NCI-H2196 treated with DMSO at 0.1 percent for 48 hours (cell line): ENCODE measurements at regions not wholly inside any gene's neighbourhood (a gene's known extent, or its start where the extent isn't known, plus 50 kb on each side); places are given as distances from the start of the nearest gene placed in this dataset.
"Not testable (repeated sequence)": the region's sequence is repeated elsewhere in the genome, so short reads cannot be mapped to it uniquely, and the experiment has no call there.

ENCODE experiments used
- DNase-seq: peaks from one replicate; lab custom pipeline; 2025; ENCODE audit not compliant: unreplicated experiment; lab: John Stamatoyannopoulos, UW

- no peak for DNase-seq
Measured at GRCh38 chr7:125857606-125858005, 928.0 kb upstream of the POT1 start.

GRCh38 chr7:125848157-125848556 lies 918.5 kb upstream of the POT1 start:
- no peak for DNase-seq

DNA sequence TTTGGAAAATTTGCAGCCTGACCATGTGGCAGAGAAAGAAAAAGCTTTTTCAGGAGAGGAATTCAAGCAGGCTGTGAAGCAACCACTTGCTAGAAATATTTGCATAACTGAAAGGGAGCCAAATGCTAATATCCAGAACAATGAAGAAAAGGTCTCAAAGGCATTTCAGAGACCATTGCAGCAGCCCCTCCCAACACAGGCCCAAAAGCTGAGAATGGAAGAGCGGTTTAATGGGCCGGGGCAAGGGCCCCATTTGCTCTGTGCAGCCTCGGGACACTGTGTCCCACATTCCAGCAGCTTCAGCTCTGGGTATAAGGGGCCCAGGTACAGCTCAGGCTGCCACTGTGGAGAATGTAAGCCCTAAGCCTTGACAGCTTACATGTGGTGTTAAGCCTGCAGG lies 918.1 kb upstream of the POT1 start:
- DNase-seq: no peak

DNA sequence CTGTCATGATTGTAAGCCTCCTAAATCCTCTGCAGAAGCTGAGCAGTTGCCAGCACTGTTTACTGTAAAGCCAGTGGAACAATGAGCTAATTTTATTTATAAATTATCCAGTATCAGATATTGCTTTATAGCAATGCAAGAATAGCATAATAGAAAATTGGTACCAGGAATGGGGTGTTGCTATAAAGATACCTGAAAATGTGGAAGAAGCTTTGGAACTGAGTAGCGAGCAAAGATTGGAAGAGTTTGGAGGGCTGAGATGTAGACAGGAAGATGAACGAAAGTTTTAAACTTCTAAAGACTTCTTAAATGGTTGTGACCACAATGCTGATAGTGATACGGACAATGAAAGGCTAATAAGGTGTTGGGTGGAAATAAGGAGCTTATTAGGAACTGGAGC lies 917.4 kb upstream of the POT1 start:
- DNase-seq: no peak

DNA sequence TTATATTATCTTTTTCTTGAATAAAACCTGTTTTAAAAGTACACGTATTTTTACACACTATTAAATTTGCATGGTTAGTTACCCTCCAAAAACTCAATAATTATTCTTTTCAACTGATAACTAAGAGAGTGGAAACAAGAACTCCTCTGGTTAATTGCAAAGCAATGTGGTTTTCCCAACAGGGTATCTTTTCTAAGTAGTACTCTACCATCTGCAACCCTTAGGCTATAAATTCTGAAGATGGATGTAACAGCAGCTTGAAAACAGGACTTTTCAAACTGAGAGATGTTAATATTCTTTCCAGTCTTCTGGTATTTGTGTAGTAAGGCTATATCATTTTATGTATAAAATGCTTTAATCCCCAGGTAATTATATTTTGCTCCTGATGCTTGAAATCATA lies 916.1 kb upstream of the POT1 start:
- no peak for DNase-seq

DNA sequence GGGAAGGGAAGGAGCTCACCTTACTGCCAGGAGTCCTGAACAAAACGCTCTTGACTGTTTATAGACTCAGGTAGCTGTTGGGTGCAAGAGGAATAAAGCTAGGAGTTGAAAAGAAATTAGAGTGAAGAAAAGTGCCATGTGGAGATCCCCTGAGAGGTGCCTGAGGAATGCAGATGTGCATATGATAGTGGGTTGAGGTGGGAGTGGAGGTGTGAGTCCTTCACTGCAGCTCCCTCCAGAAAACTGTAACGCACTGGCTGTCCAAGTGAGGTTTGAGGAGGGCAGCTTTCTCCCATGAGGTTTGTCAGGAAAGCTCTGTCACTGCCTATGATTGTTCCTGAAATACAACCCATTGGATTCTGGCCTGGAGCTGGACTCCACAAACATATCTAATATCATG lies 904.8 kb upstream of the POT1 start:
- DNase-seq: no peak

GRCh38 chr7:125833839-125834238 lies 904.2 kb upstream of the POT1 start:
- DNase-seq: no peak

DNA sequence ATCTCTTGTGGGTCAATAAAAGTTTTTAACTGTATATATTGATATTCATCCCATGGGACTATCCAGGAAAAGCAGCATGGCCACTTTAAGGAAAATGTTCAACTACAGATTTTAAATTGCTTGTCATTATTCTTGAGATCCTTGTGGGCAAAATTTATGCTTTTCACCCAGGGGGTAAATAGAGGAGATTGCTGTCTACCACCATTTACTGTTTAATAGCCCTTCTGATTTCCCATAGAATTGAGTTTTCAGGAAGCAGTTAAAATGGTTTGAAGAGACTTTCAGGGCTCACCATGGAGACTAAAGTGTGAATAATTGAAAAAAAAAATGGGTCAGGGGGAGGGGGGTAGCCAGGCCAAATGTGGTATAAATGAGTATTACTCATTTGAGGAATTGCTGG lies 901.1 kb upstream of the POT1 start:
- no peak for DNase-seq

DNA sequence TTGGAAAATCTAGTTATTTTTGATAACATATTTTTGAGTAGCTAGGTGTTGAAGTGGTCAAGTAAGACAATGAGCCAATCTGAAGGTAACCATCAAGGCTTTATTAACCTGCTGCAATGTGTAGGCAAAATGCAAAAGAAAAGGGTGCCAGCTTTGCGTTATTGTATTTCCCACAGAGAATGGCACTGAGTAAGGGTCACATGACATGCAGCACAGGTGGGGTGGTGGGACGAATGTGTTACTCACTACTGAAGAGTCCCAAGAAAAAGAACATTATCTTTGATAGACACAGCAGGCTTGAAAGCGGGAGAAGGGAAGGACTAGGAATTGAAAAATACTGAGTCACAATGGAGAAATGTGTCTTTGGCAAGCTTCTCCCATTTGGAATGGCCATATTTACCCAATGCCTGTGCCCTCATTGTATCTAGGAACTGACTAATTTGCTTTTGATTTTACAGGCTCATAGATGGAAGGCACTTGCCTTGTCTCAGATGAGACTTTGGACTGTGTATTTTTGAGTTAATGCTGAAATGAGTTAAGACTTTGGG lies 898.6 kb upstream of the POT1 start:
- no peak for DNase-seq

DNA sequence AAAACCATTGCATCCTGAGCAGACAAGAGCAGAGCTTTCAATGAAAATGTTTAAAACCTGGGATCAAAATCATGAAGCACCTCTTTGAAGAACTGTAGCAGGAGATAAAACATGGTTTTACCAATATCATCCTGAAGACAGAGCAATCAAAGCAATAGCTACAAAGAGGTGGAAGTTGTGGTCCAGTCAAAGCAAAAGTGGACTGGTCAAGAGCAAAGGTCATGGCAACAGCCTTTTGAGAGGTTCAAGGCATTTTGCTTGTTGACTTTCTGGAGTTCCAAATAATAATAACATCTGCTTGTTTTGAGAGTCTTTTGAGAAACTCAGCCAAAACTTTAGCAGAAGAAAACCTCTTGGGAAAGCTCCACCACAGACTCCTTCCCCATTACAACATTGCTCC lies 893.9 kb upstream of the POT1 start:
- no peak for DNase-seq

DNA sequence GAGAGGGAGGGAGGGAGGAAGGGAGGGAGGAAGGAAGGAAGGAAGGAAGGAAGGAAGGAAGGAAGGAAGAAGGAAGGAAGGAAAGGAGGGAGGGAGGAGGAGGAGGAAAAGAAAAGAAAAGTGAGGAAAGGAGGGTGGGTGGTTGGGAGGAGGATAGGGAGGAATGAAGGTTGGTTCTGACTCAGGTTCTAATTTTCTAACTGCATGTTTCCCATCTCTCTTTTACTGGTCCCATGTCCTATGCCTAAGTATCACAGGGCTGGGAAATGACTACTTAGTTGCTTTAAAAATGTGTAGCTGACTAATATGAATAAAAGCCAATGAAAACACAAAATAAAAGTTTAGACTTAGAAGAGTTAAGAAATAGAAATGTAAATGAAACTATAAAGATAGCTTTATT lies 890.9 kb upstream of the POT1 start:
- no peak for DNase-seq

DNA sequence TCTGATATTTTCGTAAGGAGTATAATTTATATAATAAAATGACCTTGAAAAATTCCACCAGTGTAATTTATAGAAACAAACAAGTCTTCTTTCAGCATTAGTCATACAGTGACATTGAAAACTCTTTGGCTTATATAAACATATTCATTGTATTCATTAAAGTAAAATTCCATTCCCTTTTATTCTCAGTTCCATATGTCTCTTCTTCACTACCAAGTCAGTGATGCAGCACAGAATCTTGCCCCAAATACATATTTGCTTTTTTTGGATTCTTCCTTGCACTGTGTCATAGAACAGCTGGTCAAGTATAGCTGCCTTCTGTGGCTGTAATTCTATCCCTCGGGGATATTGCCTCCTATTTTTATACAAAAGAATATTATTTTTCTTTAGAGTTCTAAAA lies 884.5 kb upstream of the POT1 start:
- no peak for DNase-seq

GRCh38 chr7:125806491-125806890 lies 876.9 kb upstream of the POT1 start:
- not testable (repeated sequence) for DNase-seq

DNA sequence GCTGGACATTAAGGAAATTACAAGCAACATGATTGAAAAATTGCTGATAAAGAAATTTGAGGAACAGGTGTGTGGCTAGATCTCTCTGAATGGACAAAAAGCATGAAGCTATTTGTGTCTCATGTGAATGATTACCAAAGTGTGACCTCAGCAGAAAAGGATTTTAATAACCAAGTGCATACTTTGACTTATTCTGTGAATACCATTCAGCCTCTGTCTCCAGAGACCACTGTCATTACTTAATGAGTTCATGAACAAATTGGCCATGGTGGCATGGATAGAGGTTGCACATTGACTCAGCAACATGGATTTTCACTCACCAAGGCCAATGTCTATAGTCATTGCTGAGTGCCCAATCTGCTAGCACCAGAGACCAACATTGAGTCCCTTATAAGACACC lies 874.6 kb upstream of the POT1 start:
- DNase-seq: no peak

DNA sequence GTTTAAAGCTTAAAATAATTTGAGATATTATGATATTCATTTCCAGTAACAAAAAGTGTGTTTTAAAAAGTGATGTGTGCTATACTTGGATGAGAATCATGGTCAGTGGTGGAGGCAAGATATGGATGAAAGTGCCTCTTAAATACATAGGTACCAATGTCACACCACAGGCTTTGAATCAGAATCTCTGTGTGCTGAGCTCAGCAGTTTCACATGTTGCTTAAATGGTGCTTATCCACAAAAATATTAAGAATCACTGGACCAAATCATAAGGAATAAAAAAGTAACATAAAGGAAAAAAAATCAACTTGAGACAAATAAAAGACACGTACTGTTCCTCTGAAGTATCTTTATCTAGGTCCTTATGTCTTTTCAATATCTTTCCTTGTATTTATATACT lies 850.5 kb upstream of the POT1 start:
- no peak for DNase-seq

GRCh38 chr7:125775317-125775716 lies 845.7 kb upstream of the POT1 start:
- DNase-seq: no peak

DNA sequence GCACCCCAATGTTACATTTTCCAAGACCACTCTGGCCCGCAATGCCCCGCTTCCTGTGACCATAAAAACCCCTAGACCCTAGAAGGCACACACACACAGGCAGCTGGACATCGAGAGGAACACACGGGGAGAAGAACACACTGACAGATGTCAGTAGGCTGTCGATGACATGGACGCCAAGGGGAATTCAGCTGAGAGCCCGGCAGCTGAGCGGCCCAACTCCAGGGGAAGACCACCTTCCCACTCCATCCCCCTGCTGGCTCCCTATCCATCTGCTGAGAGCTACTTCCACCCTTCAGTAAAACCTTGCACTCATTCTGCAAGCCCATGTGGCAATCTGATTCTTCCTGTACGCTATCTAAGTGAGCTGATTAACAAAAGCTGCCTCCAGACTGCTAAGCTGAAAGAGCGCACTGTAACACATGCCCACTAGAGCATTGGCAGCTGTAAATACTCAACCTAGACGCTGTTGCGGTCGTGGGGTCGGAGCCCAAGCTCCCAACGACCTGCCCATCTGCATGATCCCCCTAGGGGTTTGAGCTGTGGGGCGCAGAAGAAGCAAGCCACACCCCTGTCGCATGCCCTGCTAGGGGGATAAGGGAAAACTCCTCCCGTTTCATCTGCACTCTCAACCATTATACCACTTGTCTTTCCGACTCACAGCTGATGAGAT lies 843.6 kb upstream of the POT1 start:
- DNase-seq: no peak

DNA sequence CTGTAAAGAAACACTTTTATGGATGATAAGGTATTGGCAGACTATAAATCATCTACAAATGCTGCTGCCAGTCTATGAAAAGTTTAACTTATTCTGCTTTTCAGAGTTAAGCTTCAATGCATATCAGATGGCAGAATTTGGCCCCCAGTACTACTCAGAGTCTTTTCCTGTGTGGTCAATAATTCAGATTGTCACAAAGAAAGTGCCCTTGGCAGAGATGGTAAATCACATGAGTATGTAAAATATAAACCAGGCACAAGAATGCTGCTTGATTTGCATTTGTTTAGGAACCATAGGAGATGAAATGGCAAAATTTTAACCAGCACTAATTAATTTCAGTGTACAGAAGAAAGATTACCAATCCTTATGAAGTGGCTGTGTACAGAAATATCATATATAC lies 818.3 kb upstream of the POT1 start:
- no peak for DNase-seq

- DNase-seq: no peak
Measured at GRCh38 chr7:125746510-125746909, 816.9 kb upstream of the POT1 start.

DNA sequence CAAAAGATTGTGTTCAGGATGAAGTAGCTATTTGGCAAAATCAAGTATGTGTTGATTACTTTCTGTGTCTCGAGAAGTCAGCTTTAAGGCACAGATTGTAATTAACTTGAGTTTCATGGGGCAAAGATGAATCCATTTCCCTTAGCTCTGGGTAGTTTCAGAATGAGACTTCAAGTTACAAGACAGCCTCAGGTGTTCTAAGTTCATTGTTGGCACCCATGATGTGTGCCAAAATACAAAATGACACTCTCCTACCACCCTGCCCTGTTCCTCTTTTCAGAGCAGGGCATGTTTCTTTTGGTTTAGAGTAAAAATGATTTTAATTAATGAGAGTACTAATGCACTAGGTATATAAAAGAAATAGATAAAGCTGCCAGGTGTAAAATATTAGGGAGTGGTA lies 797.6 kb upstream of the POT1 start:
- no peak for DNase-seq

DNA sequence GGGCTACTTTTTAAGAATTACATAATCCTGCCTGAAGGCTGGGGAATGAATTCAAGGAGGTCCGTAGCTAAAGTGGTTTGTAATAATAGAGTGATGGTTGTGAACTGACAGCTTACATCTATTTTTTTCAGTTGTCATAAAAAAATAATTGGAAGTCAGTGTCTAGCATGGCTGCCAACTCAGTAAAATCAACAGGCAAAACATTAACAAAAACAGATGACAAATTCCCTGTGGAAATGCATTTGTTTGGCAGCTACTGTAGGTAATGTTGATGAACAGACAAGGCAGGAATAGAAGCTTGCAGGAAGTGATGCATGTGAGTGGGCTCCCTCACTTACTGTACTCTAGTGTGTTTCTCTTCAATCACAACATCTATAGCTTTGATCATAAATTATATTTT lies 766.0 kb upstream of the POT1 start:
- DNase-seq: no peak

DNA sequence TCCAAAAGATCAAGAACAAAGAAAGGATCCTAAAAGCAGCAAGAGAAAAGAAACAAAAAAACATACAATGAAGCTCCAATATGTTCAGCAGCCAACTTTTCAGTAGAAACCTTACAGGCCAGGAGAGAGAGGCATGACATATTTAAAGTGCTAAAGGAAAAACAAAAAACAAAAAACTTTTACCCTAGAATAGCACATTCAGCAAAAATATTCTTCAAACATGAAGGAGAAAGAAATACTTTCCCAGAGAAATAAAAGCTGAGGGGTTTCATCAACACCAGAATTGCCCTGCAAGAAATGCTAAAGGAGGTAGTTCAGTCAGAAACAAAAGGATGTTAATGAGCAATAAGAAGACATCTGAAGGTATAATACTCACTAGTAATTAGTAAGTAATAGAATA lies 753.5 kb upstream of the POT1 start:
- no peak for DNase-seq

GRCh38 chr7:125681508-125681907 lies 751.9 kb upstream of the POT1 start:
- no peak for DNase-seq
